ENCODE measurements at regions not wholly inside any gene's neighbourhood (a gene's known extent, or its start where the extent isn't known, plus 50 kb on each side); places are given as distances from the start of the nearest gene placed in this dataset.

- DNase-seq (ENCODE audit: low read depth) = no peak
Observed at GRCh38 chr14:71289536-71289935, 382.3 kb downstream of the PCNX1 start.

GRCh38 chr14:71290301-71290700, 383.0 kb downstream of the PCNX1 start:
- no peak for DNase-seq (ENCODE audit: low read depth)

GRCh38 chr14:71290960-71291466, 383.8 kb downstream of the PCNX1 start:
- DNase-seq (ENCODE audit: low read depth) = no peak

DNA sequence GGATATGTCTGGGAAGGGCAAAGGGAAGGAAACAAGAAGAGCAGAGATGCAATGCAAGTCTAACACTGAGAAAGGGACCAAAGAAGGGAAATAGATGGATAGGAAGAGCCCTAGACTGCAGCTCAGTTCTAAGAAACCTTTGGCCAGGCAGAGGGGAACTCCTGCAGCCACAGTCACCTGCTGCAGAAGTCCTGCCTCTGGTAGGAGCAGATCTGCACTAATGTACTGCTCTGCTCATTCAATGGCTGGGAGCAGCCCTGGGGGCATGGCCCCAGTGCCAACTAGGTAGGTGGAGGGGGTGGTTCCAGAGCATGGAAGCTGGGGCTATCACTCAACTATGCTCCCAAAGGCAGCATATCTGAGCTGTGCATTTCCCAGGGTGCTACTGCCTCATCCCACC, 388.9 kb downstream of the PCNX1 start:
- DNase-seq (ENCODE audit: low read depth) = no peak

GRCh38 chr14:71300566-71301330, 393.5 kb downstream of the PCNX1 start:
- no peak for DNase-seq (ENCODE audit: low read depth)

- no peak for DNase-seq (ENCODE audit: low read depth)
Observed at GRCh38 chr14:71301611-71302010, 394.4 kb downstream of the PCNX1 start.

DNA sequence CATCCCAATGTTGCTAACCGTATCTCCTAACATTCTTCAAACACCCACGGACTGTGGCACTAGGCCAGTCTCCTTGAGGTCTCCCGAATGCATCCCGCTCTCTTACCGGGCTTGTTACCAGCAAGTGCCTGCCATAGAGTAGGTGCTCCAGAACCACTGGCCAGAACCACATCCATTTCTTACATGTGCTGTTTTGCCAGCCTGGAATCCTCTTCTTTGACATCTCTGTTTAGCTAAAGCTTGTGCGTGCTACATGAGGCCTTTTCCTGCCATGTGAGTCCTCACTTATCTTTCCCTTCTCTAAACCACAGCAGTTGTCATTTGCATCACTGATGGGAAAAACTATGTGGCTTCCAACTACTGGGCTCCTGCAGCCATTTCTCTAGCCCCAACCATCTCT, 397.4 kb downstream of the PCNX1 start:
- no peak for DNase-seq (ENCODE audit: low read depth)

GRCh38 chr14:71308671-71309070, 401.4 kb downstream of the PCNX1 start:
- no peak for DNase-seq (ENCODE audit: low read depth)

DNA sequence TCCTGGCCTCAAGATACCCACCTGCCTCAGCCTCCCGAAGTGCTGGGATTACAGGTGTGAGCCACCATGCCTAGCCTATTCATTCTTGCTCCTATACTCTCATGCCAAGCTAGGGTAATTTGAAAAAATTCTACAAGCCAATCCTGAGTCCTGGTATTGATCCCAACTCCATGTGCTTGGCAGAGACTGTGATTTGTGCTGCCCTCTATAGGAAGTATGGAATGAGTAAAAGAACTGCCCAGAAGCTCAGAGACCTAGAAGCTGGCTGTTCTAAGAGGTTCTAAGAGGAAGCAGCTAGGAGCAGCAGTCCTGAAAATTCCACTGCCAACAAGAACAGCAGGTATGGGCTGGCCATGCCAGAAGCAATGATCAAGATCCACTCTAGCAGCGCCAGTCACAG, 402.5 kb downstream of the PCNX1 start:
- no peak for DNase-seq (ENCODE audit: low read depth)

DNA sequence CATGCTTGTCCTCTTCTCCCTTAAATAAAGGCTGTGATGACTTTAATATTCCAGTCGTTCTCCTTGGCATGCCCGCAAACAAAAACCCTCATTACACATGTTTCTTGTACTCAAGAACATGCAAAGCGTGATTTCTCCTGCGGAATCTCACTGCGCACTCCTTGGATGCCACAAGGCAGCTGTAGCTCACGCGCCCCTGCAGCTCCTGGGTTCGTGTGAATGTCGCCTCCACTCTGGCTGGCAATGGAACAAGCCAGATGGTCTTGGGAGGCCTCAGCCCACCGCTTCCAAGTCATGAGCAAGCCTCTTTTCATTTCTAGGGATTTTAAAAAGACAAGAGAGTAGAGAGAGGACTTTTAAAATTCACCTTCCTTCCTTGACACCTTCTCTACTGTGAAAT, 403.8 kb downstream of the PCNX1 start:
- DNase-seq (ENCODE audit: low read depth) = no peak

- no peak for DNase-seq (ENCODE audit: low read depth)
Observed at GRCh38 chr14:71314717-71315116, 407.5 kb downstream of the PCNX1 start.

DNA sequence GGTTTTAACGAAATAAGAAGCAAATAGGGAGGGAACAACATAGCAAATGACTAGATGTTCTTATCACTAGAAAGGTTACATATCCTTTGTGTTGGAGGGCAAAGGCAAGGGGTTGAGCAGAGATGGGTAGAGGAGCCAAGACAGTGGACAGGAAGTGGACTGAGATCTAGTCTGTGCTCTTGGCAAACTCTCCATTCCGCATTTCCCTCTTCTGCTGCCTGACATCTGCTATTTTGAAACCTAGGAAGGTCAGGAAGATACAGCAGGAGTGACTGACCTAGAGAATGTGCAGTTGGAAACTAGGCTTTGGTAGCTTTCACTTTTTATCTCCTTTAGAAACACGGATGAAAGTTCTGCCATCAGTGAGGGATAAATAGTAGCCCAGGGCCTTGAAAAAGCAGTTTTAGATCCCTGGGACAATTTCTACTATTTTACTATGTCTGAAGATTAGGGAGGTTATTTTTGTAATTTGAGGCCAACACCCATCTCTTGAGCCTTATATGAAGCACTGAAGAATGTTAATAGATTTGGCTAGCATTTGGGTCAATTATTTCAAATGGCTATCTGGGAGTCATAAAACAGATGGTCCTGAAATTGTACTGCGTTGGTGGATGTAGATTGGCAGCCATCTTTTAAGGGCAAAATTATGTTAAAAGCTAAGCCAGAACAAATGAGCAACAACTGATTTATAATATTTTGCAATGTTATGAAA, 410.3 kb downstream of the PCNX1 start:
- no peak for DNase-seq (ENCODE audit: low read depth)

DNA sequence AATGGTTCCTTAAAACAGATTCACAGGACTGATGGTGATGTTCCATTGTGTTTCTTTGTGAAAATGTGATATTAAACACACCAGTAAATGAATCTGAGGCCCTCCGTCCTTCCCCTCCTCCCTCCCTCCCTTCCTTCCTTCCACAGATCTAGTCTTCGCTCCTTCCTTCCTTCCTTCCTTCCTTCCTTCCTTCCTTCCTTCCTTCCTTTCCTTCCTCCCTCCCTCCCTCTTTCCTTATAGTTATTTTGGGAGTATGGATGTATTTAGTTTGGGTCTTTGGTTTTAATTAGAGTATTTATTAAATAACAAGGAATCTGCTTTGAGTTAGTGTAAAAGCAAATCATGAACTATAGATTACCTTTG, 410.8 kb downstream of the PCNX1 start:
- DNase-seq (ENCODE audit: low read depth) = no peak

GRCh38 chr14:71319666-71320065, 412.4 kb downstream of the PCNX1 start:
- no peak for DNase-seq (ENCODE audit: low read depth)

GRCh38 chr14:71320107-71320733, 413.0 kb downstream of the PCNX1 start, which contains the start of gene SIPA1L1:
SIPA1L1 (plus strand) TSS chr14:71320476.
- peak; percentile 96 for DNase-seq (ENCODE audit: low read depth)

DNA sequence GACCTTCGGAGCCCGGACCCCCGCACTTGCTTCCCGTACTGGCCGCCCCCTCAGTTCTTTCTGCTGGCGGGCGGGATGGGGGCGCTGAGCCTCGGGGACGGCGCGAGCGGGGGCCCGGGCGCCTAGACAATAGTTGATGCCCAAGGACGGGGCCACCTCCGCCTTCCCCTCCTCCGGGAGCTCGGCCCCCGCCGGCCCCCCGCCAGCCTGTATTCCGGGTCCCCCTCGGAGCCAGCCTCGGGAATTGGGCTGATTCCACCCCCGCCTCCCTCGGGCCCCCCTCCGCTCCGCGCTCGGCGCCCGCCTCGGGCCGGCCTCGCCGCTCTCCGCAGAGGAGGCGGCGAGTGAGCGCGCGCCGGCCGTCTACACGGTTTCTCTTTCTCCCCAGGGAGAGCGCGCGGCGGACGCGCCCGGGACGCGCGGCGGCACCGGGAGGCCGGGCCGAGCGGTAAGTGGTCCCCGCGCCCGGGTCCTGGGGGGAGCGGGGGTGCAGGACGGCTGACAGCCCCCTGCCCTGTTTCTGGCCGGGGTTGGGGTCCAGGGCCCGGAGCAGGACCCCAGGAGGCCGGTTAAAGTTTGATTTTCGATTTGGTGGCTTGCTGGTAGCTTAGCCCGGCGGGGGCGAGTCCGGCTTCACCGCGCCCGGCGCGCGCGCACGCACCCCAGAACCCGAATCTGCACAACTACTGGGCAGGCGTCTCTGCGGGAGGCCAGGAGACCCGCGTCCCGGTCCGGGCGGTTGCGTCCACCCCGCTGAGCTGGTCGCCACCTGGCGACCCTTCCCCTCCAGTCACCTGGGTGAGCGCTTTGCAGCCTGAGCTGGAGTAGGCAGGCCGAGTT, 413.7 kb downstream of the PCNX1 start:
- peak; percentile 33 for DNase-seq (ENCODE audit: low read depth)

GRCh38 chr14:71321574-71322315, 414.5 kb downstream of the PCNX1 start:
- DNase-seq (ENCODE audit: low read depth) = no peak

DNA sequence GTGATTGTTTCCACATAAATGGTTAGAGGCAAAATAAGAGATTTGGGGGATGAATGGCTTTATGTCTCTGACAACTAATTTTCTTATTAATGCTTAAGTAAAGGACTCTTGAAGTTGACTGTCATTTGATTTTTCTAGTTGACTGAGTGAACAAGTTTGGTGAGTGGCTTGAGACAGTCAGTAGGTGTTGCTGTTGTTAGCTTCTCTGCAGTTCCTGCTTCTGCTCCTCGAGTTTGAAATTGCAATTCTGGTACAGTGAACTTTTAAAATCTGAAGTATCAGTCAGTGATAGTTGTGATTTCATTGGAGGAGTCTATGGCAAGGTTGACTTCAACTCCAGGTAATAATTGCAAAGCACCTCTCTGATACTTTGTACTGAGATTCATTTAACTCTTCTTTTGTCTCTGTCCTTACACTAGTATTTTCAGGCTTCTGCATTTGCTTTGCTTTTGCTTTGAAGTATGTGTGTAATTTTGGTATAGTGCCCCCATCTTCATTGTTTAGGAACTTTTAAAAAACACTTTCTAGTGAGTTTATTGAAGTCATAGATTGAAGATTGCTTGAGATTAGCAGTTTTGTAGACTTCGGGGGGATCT, 415.5 kb downstream of the PCNX1 start:
- no peak for DNase-seq (ENCODE audit: low read depth)

DNA sequence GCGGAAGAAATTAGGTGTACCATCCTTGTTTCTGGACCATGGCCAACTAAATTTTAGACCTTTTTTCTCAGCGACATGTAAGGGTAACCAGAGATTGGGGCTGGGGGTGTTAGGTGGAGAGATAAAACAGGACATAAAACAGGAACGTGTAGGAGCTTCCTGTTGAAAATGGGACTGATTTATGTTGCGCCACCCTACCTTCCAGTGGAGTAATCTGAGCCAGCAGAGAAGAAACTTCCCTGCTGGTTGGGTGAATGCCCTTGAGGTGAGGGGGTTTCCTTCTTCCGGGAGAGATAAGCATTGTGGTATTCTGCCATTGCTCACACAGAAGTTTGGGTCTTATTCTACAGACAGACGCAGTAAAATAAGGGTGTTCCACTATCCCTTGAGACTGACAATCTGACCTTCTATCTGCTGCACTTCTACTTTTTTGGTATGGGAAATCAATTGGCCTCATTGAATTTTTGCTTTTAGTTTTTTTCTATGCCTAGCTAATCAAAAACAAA, 417.6 kb downstream of the PCNX1 start:
- peak; percentile 15 for DNase-seq (ENCODE audit: low read depth)

DNA sequence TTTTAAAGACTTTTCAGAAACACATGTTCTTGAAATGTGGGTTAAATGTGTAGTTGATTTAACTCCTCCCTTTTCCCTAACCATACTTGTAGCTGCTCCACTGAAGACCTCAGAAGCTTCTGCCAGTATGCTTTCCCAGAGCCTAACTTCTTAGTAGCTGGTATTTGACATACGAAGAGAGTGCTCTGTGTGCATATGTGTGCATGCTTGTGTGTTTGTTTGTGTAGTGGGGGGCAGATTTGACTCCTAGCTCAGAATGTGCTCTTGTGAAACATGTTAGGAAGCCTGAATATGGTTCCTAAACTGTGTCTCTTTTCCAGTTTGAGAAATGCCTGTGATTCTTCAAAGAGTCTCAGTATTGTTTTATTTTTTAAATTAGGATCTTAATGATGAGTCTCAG, 420.4 kb downstream of the PCNX1 start:
- no peak for DNase-seq (ENCODE audit: low read depth)

GRCh38 chr14:71328183-71328582, 420.9 kb downstream of the PCNX1 start:
- no peak for DNase-seq (ENCODE audit: low read depth)
